H9 (cell line): ENCODE measurements at regions not wholly inside any gene's neighbourhood (a gene's known extent, or its start where the extent isn't known, plus 50 kb on each side); places are given as distances from the start of the nearest gene placed in this dataset.

Experiments used
- DNase-seq: peaks from one replicate; pipeline ENCODE4 v3.0.0-alpha.2; 2017
- H2AFZ ChIP-seq: one replicate; pipeline ENCODE4 v1.6.1; 2013; ENCODE audit warnings: mild to moderate bottlenecking, low read length, control low read depth, moderate library complexity
- H2AK5ac ChIP-seq: 2 replicates; pipeline ENCODE4 v1.6.1; 2013; ENCODE audit warnings: low read length, control low read depth, mixed read lengths; ENCODE audit not compliant: insufficient read length
- H2BK120ac ChIP-seq: one replicate; pipeline ENCODE4 v1.6.1; 2013; ENCODE audit warnings: low read depth, mild to moderate bottlenecking, low read length, control low read depth, inconsistent platforms; ENCODE audit not compliant: poor library complexity, severe bottlenecking
- H2BK12ac ChIP-seq: 2 replicates; pipeline ENCODE4 v1.6.1; 2013; ENCODE audit warnings: low read length, control low read depth, mixed read lengths, low read depth; ENCODE audit not compliant: insufficient read length
- H2BK15ac ChIP-seq: 2 replicates; pipeline ENCODE4 v1.6.1; 2013; ENCODE audit warnings: low read depth, low read length, control low read depth
- H2BK20ac ChIP-seq: one replicate; pipeline ENCODE4 v1.6.1; 2013; ENCODE audit warnings: low read depth, mild to moderate bottlenecking, low read length, control low read depth, inconsistent platforms; ENCODE audit not compliant: poor library complexity, severe bottlenecking
- H2BK5ac ChIP-seq: 2 replicates; pipeline ENCODE4 v1.6.1; 2013; ENCODE audit warnings: low read length, control low read depth, mixed read lengths; ENCODE audit not compliant: insufficient read length
- H3K14ac ChIP-seq: 2 replicates; pipeline ENCODE4 v1.6.1; 2013; ENCODE audit warnings: low read length, control low read depth; ENCODE audit not compliant: insufficient read depth
- H3K18ac ChIP-seq: 2 replicates; pipeline ENCODE4 v1.6.1; 2013; ENCODE audit warnings: low read depth, mild to moderate bottlenecking, mixed read lengths, low read length, control low read depth; ENCODE audit not compliant: insufficient read length
- H3K23ac ChIP-seq: 2 replicates; pipeline ENCODE4 v1.6.1; 2013; ENCODE audit warnings: low read length, control low read depth, mixed read lengths, low read depth; ENCODE audit not compliant: insufficient read length
- H3K23me2 ChIP-seq: 2 replicates; pipeline ENCODE4 v1.6.1; 2013; ENCODE audit warnings: low read depth, mild to moderate bottlenecking, mixed read lengths, low read length, control low read depth; ENCODE audit not compliant: insufficient read length, poor library complexity, severe bottlenecking
- H3K27ac ChIP-seq: 2 replicates; pipeline ENCODE4 v1.5.1; 2013; ENCODE audit warnings: low read length, control low read depth, mixed read lengths, low read depth; ENCODE audit not compliant: insufficient read length
- H3K27me3 ChIP-seq: 2 replicates; pipeline ENCODE4 v1.6.1; 2013; ENCODE audit warnings: low read length, control low read depth, inconsistent platforms; ENCODE audit not compliant: insufficient read depth
- H3K4ac ChIP-seq: 2 replicates; pipeline ENCODE4 v1.6.1; 2013; ENCODE audit warnings: low read depth, mild to moderate bottlenecking, control low read depth, inconsistent platforms, low read length, moderate library complexity
- H3K4me1 ChIP-seq: 2 replicates; pipeline ENCODE4 v1.6.1; 2013; ENCODE audit warnings: low read length, control low read depth, inconsistent platforms; ENCODE audit not compliant: insufficient read depth
- H3K4me2 ChIP-seq: 2 replicates; pipeline ENCODE4 v1.6.1; 2013; ENCODE audit warnings: low read length, control low read depth, mixed read lengths; ENCODE audit not compliant: insufficient read length, insufficient read depth
- H3K56ac ChIP-seq: 2 replicates; pipeline ENCODE4 v1.6.1; 2013; ENCODE audit warnings: low read depth, mild to moderate bottlenecking, mixed read lengths, low read length, control low read depth; ENCODE audit not compliant: insufficient read length
- H3K79me1 ChIP-seq: 2 replicates; pipeline ENCODE4 v1.6.1; 2013; ENCODE audit warnings: low read depth, mild to moderate bottlenecking, moderate library complexity, low read length, control low read depth, inconsistent platforms; ENCODE audit not compliant: insufficient read depth, poor library complexity, severe bottlenecking
- H3K79me2 ChIP-seq: 2 replicates; pipeline ENCODE4 v1.6.1; 2013; ENCODE audit warnings: low read length, control low read depth, inconsistent platforms; ENCODE audit not compliant: insufficient read depth
- H3K9ac ChIP-seq: 2 replicates; pipeline ENCODE4 v1.6.1; 2013; ENCODE audit warnings: low read length, control low read depth, mixed read lengths; ENCODE audit not compliant: insufficient read length; ENCODE audit errors: extremely low read depth
- H3K9me3 ChIP-seq: one replicate; pipeline ENCODE4 v1.6.1; 2013; ENCODE audit warnings: low read depth, low read length, inconsistent platforms; ENCODE audit not compliant: control insufficient read depth
- H3T11ph ChIP-seq: one replicate; pipeline ENCODE4 v1.6.1; 2013; ENCODE audit warnings: mild to moderate bottlenecking, low read length, control low read depth, inconsistent platforms
- H4K20me1 ChIP-seq: one replicate; pipeline ENCODE4 v1.6.1; 2013; ENCODE audit not compliant: control insufficient read depth, insufficient read length, insufficient read depth
- H4K5ac ChIP-seq: 2 replicates; pipeline ENCODE4 v1.6.1; 2013; ENCODE audit warnings: low read depth, mild to moderate bottlenecking, mixed read lengths, low read length, control low read depth; ENCODE audit not compliant: insufficient read length
- H4K8ac ChIP-seq: replicated peaks from 2 replicates; pipeline ENCODE4 v1.6.1; 2013; ENCODE audit warnings: low read length, control low read depth, mixed read lengths, low read depth; ENCODE audit not compliant: insufficient read length
- H4K91ac ChIP-seq: 2 replicates; pipeline ENCODE4 v1.6.1; 2013; ENCODE audit warnings: low read depth, mild to moderate bottlenecking, moderate library complexity, mixed read lengths, low read length, control low read depth; ENCODE audit not compliant: insufficient read length
- H3K27ac Mint-ChIP-seq, 3 experiments: 2 replicates in 2 of 3; 3 replicates in 1 of 3; pipeline ENCODE4 v1.8.0; 2020 to 2021; ENCODE audit warnings: mixed read lengths in 3 of 3, mild to moderate bottlenecking in 1 of 3, moderate library complexity in 1 of 3
- H3K27me3 Mint-ChIP-seq: 2 replicates; pipeline ENCODE4 v1.8.0; 2021; ENCODE audit warnings: low read depth, mild to moderate bottlenecking, moderate library complexity, mixed read lengths
- H3K36me3 Mint-ChIP-seq, 3 experiments: 2 replicates in 2 of 3; 3 replicates in 1 of 3; pipeline ENCODE4 v1.8.0; 2020 to 2021; ENCODE audit warnings: low read depth in 3 of 3, mixed read lengths in 3 of 3; ENCODE audit not compliant: insufficient read depth in 1 of 3
- H3K4me1 Mint-ChIP-seq, 2 experiments: 2 replicates each; pipeline ENCODE4 v1.8.0; 2020; ENCODE audit warnings: mixed read lengths in 2 of 2
- H3K4me3 Mint-ChIP-seq, 2 experiments: 2 replicates in 1 of 2; 3 replicates in 1 of 2; pipeline ENCODE4 v1.8.0; 2020 to 2021; ENCODE audit warnings: mild to moderate bottlenecking in 2 of 2, mixed read lengths in 2 of 2, moderate library complexity in 1 of 2
- H3K9me3 Mint-ChIP-seq, 2 experiments: 2 replicates in 1 of 2; 3 replicates in 1 of 2; pipeline ENCODE4 v1.8.0; 2020; ENCODE audit warnings: mild to moderate bottlenecking in 2 of 2, mixed read lengths in 2 of 2, moderate library complexity in 1 of 2
- WGBS: extraction: QIAGEN DNeasy Blood & Tissue Kit; methylation state at CpG from one replicate; pipeline ENCODE4 v1.1.7; 2013; ENCODE audit warnings: missing lambda C conversion rate, low lambda C conversion rate, mixed read lengths; ENCODE audit not compliant: insufficient read length; ENCODE audit errors: extremely low coverage; 5-methylcytosine and 5-hydroxymethylcytosine counted together
- TF ChIP-seq, protein P1 (sequence below): fragments of 200-600 bp; sonication (generic); conservative IDR thresholded peaks from 3 replicates; pipeline ENCODE4 v1.8.0; 2021; ENCODE audit warnings: antibody characterized with exemption, mild to moderate bottlenecking

DNA sequence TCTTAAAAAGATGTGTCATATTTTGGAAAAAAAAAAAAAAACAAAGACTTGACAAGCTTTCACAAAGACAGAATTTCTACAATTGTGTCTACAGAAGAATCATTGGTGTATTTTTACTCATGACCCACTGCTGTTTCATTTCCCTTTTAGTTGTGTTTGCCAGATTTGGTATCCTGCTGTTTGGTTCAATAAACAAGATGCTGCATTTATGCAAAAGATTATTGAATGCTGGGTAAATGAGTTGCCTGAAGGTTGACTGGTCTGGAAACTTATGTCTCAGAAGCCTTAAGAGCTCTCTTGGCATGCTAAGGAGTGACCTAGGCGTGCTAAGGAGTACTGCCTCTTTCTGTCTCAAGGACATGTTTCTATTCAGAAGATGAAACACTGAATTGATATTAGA lies 64.9 kb upstream of the NPY2R start:
- H3K9me3 Mint-ChIP-seq, result no peaks in the 10 kb centered on the region; a peak in 1 of 5 replicates
- H3K4me3 Mint-ChIP-seq, result no peak overlapping the region
- H3K4me1 Mint-ChIP-seq, result no peaks in the 10 kb centered on the region
- H2BK5ac ChIP-seq, result no peak overlapping the region
- no peak overlapping the region for H3T11ph ChIP-seq
- H2BK20ac ChIP-seq, result no peak overlapping the region
- H2BK120ac ChIP-seq, result no peak overlapping the region
- WGBS, result no CpG with 5 or more reads among the region's 1 CpG
- H4K5ac ChIP-seq, result no peak overlapping the region
- H3K27me3 ChIP-seq, result no peaks in the 10 kb centered on the region
- H3K23ac ChIP-seq, result no peak overlapping the region
- no peak overlapping the region for H2BK15ac ChIP-seq
- H3K4me2 ChIP-seq, result no peak overlapping the region
- no peak overlapping the region for H3K27ac ChIP-seq
- H4K20me1 ChIP-seq, result no peaks in the 10 kb centered on the region
- H3K14ac ChIP-seq, result no peak overlapping the region
- no peak overlapping the region for H3K27ac Mint-ChIP-seq
- TF ChIP-seq, protein P1, sequence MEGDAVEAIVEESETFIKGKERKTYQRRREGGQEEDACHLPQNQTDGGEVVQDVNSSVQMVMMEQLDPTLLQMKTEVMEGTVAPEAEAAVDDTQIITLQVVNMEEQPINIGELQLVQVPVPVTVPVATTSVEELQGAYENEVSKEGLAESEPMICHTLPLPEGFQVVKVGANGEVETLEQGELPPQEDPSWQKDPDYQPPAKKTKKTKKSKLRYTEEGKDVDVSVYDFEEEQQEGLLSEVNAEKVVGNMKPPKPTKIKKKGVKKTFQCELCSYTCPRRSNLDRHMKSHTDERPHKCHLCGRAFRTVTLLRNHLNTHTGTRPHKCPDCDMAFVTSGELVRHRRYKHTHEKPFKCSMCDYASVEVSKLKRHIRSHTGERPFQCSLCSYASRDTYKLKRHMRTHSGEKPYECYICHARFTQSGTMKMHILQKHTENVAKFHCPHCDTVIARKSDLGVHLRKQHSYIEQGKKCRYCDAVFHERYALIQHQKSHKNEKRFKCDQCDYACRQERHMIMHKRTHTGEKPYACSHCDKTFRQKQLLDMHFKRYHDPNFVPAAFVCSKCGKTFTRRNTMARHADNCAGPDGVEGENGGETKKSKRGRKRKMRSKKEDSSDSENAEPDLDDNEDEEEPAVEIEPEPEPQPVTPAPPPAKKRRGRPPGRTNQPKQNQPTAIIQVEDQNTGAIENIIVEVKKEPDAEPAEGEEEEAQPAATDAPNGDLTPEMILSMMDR, result no peak
- DNase-seq, result no peak
- no peak overlapping the region for H4K8ac ChIP-seq
- no peak overlapping the region for H2AK5ac ChIP-seq
- H2BK12ac ChIP-seq, result no peak overlapping the region
- H3K79me1 ChIP-seq, result no peaks in the 10 kb centered on the region
- H3K23me2 ChIP-seq, result no peaks in the 10 kb centered on the region
- H3K36me3 Mint-ChIP-seq, result no peaks in the 10 kb centered on the region
- H3K27me3 Mint-ChIP-seq, result no peaks in the 10 kb centered on the region; the same call in 1 of the 2 replicates
- H3K4me1 ChIP-seq, result no peaks in the 10 kb centered on the region
- H3K18ac ChIP-seq, result no peak overlapping the region
- no peak overlapping the region for H3K9ac ChIP-seq
- H3K4ac ChIP-seq, result no peak overlapping the region
- H3K56ac ChIP-seq, result no peak overlapping the region
- H3K9me3 ChIP-seq, result no peaks in the 10 kb centered on the region
- no peak overlapping the region for H2AFZ ChIP-seq
- no peak overlapping the region for H4K91ac ChIP-seq
- no peaks in the 10 kb centered on the region for H3K79me2 ChIP-seq
